PC-3 (cell line): ENCODE measurements at regions not wholly inside any gene's neighbourhood (a gene's known extent, or its start where the extent isn't known, plus 50 kb on each side); places are given as distances from the start of the nearest gene placed in this dataset.
A peak's percentile ranks its signal among the peaks of the same experiment; 100 is the strongest.

Source experiments
- EZH2 ChIP-seq: fragments of 300-600 bp; sonication (generic); IDR thresholded peaks from one replicate; pipeline ENCODE4 v1.6.1; 2017; ENCODE audit warnings: antibody characterized with exemption, mild to moderate bottlenecking, low read length; ENCODE audit not compliant: unreplicated experiment
- EZH2phosphoT487 ChIP-seq: fragments of 300-600 bp; sonication (generic); IDR thresholded peaks from 2 replicates; pipeline ENCODE4 v1.6.1; 2018; ENCODE audit warnings: mild to moderate bottlenecking, antibody characterized with exemption, low read length, borderline replicate concordance
- TF ChIP-seq, protein P1 (sequence below): fragments of 300-600 bp; sonication (generic); conservative IDR thresholded peaks from 2 replicates; pipeline ENCODE4 v1.5.1; 2017; ENCODE audit warnings: antibody characterized with exemption, low read depth, mild to moderate bottlenecking, low read length

DNA sequence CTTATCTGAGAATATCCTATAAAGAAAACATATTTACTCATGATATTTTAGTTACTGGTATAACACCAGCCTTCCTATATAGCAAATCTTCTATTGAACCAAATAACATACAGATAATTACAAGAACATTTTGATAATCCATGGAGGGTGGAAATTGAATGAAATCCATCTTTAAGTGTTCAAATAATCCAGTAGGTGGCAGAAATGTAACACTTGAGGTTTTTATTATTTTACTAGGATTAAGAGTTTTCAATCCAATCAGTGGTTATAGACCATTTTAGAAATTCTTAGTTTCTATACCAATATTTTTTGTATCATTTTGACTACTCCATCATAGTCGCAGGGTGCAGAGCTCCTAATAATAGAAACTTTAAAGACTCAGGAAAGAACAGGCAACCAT lies 101.9 kb upstream of the KCNH8 start:
- TF ChIP-seq EZH2phosphoT487, result no peak
- TF ChIP-seq, protein P1, sequence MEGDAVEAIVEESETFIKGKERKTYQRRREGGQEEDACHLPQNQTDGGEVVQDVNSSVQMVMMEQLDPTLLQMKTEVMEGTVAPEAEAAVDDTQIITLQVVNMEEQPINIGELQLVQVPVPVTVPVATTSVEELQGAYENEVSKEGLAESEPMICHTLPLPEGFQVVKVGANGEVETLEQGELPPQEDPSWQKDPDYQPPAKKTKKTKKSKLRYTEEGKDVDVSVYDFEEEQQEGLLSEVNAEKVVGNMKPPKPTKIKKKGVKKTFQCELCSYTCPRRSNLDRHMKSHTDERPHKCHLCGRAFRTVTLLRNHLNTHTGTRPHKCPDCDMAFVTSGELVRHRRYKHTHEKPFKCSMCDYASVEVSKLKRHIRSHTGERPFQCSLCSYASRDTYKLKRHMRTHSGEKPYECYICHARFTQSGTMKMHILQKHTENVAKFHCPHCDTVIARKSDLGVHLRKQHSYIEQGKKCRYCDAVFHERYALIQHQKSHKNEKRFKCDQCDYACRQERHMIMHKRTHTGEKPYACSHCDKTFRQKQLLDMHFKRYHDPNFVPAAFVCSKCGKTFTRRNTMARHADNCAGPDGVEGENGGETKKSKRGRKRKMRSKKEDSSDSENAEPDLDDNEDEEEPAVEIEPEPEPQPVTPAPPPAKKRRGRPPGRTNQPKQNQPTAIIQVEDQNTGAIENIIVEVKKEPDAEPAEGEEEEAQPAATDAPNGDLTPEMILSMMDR, result peak; percentile 58
- no peak for TF ChIP-seq EZH2
